ENCODE measurements at regions not wholly inside any gene's neighbourhood (a gene's known extent, or its start where the extent isn't known, plus 50 kb on each side); places are given as distances from the start of the nearest gene placed in this dataset.
A peak's percentile ranks its signal among the peaks of the same experiment; 100 is the strongest.

DNA sequence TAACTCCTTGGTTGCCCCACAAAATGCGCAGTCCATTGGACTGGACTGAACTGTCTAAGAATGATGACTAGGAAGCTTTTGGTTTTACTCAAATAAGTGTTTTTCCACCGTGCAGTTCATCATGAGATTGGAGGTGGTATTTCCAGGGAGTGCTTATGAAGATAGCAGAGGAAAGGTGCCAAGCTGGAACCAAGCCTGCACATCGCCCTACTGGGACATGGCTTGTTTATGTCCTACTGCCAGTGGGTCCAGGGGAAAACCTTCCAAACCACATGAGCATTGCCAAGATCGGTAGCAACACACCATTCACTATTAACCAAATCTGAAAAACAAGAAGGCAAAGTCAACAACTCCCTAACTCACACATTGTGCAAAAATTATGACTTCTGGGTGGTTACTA, 54.7 kb upstream of the DSCAM start:
- DNase-seq: no peak

- peak in 45 of 56 donors; percentile 8 to 74 (median 35) for DNase-seq
These were observed 55.3 kb upstream of the DSCAM start for GRCh38 chr21:40902299-40902698.

- DNase-seq: no peak
These were observed 56.0 kb upstream of the DSCAM start for GRCh38 chr21:40902993-40903392.

DNA sequence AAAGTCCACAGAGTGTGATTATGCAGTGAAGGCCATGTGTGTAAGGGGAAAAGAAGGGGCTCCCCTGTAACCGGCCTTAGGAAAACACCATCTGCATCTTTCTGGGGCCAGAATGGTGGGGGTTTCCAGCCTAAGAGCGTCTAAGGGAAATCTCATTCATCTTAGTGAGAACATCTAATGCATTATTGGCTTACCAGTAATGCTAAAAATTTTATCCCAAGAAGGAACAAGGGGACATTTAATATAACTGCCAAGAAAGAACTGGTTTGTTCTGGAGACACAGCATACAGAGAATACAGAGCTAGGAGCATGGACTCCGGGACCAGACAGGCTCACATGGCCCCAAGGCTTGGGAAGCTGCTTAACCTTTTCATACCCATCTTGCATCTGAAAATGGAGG, 58.3 kb upstream of the DSCAM start:
- peak in 3 of 56 donors; percentile 11 to 33 (median 29) for DNase-seq

DNA sequence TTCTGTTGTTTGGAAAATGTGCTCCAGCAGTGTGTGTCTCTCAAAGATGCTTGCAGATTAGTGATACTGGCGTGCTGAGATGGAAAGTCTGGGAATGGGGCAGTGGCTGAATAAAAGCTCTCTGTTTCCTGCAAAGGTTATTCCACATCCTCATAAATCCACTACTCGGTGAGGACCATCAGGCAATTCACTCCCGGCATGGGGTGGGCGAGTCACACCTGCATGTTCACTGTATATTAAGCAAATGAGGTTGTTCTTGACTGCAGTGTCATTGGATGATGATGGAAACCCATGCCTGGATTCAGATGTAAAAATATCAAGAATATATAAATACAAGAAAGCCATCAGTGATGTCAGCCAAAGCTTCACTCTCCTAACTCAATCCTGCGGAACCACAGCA, 65.4 kb upstream of the DSCAM start:
- no peak for DNase-seq

- DNase-seq: no peak
These were observed 68.2 kb upstream of the DSCAM start for GRCh38 chr21:40915114-40915513.

DNA sequence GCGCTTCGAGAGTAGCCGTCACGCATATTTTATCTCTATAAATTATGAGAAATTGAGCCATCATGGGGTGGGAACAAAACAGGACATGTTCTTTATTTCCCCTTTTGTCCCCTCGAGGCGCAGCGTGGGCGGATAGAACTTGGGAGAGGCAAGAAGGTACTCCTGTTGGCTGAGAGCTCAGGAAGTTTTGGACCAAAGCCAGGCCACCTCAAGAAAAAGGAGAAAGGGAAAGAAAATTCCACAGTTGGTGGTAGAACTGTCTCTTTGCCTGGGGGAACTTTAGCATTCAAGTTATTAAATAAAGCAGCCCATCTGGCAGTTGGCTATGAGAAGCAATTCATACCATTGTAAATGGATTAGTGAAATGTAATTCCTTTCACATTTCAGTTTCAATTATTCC, 76.4 kb upstream of the DSCAM start:
- DNase-seq: no peak

DNA sequence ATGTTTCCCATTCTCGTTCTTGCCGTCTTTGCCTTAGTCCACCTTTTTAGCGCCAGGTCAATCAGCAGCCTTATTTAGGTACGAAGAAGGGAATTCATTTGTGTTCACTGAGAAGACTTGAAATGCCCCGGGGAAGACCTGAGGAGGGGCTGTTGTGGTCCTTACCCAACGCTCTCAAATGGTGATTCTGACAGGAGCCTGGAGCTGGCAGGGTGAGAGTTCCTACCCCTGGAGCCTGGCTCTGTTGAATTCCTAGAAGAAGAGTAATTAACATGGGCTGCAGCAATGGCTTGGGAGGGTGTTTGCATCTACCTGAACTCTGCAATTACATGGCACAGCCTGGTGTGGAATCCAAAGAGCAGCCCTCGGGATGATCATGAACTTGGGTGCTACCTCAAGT, 76.9 kb upstream of the DSCAM start:
- no peak for DNase-seq

DNA sequence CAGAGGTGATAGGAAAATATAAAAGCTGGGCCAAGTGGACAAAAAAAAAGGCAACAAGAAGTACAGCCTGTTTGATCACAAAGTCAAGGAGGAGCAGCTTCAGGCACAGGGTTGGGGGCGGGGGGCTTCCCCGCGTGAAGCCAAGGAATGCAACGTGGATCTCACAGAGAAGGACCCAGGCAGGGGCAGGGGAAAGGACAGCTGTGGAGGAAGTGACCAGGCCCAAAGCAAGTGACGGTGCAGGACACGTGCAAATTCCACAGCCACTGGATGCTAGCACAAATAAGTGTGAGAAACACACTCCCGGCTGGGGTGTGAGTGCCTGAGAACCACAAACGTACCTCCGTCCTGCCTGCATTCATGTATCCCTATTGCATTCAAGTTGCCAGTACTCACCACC, 77.7 kb upstream of the DSCAM start:
- DNase-seq: no peak

- no peak for DNase-seq
These were observed 79.3 kb upstream of the DSCAM start for GRCh38 chr21:40926238-40926637.

- no peak for DNase-seq
These were observed 82.9 kb upstream of the DSCAM start for GRCh38 chr21:40929833-40930232.

GRCh38 chr21:40931197-40931596, 84.2 kb upstream of the DSCAM start:
- DNase-seq: no peak

DNA sequence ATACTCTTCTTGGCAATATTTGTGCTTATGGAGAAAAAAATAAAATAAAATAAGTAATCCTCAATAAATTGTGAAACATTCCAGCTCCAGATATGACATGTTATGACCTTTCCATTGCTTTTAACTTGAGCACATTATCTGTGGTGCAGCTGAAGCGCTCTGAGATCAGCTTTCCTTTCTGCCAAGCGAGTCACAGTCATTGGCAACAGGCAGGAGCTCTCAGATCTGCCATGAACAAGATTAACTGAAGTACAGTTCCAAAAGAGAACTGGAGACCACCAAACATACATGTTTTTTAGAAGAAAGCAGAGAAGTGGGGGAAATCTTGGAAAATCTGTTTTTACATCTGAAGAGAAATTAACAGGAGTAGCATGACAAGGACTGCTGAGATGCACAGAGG, 89.2 kb upstream of the DSCAM start:
- DNase-seq: no peak

DNA sequence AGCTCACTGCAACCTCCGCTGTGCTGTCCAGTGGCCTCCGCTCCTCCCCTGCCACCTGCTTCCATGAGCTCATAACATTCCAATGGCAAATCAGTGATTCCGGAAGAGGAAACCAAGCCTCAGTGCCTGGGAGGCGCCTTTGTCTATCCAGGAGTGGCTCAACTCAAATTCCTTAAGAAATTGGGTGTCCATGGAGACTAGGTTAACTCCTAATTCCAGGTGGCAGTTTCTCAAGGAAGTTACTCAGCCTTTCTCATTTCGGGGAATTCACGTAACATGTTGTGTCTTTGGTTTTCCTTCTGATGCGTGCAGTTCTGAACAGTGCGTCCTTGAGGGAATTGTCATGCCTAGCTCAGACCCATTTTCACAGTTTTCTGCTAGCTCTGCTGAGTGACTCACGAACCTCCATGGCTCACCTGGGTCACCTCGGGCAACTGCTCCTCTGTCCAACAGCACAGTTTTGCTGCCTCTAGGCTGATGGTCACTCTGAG, 89.9 kb upstream of the DSCAM start:
- DNase-seq: no peak

- DNase-seq: no peak
These were observed 91.1 kb upstream of the DSCAM start for GRCh38 chr21:40938078-40938477.

DNA sequence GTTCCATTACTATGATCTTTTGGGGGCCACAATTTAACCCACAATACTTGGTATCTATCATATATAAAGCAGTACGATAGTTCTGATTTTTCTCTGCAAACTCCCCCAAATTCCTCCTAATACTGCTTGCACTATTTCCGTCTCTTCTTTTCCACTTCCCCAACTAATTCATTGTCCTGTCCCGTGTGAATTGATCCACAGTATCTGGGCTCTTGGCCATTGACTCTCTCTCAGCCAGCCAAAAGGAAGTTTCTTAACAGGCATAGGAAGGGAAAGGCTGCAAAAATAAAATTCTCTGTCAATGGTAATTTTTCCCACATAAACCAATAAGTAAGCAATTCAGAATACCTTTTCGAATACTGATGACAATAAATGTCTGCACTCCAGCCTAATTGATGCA, 91.7 kb upstream of the DSCAM start:
- DNase-seq: no peak

DNA sequence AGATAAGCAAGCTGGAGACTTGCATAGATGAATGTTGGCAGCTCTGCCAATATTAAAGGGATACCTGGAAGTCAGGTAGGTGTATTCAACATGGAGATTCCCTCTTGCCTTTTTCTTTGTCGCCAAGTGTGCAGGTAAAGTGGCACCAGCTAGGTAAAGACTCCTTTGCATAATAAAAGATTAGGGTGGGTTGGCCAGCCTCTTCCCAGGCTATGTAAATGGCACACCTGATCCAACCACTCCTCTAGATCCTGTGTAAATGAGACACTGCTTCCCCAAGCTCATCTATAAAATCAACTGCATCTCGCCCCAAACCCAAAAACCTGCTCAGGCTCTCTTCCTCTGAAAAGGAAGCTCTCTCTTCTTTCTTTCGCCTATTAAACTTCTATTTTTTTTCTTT, 100.8 kb upstream of the DSCAM start:
- no peak for DNase-seq

DNA sequence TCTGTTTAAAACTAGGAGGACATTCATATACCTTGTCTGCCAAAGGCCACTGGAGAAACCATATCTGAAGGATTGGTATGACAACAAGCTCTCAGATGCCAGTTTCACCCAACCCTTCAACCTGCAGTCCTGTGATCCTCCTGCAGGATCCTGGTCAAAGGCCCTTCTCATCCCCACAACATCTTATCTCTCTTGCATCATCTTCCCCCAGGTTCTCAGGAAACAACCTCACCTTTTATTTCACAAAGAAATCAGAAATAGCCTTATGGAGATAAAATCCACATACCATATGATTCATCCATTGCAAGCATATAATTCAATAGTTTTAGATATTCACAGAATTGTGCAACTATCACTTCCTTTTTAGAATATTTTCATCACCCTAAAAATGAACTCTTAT, 104.0 kb upstream of the DSCAM start:
- no peak for DNase-seq

DNA sequence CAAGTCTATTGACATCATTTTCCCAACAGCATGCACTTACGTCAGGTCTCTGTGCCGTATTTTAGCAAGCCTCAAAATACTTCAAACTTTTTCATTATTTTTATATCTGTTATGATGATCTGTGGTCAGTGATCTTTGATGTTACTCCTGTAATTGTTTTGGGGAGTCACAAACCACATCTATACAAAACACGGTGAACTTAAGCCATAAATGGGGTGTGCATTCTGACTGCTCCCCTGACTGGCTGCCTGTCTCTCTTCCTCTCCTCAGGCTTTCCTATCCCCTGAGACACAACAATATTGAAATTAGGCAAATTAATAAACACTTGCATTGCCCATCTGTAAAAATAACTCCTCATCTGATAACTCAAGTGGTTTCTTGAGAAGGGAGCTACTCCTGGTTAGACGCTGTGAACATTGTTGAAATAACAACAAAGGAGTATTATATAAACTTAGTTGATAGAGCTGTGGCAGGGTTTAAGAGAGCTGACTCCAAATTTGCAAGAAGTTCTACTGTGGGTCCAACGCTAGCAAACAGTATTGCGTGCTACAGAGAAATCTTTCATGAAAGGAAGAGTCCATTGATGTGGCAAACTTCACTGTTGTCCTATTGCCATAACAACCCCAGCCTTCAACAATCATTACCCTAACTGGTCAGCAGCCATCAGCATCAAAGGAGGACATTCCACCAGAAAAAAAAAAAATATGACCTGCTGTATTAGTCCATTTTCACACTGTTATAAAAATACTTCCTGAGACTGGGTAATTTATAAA, 105.8 kb upstream of the DSCAM start:
- DNase-seq: no peak

- no peak for DNase-seq
These were observed 117.7 kb upstream of the DSCAM start for GRCh38 chr21:40964691-40965090.

DNA sequence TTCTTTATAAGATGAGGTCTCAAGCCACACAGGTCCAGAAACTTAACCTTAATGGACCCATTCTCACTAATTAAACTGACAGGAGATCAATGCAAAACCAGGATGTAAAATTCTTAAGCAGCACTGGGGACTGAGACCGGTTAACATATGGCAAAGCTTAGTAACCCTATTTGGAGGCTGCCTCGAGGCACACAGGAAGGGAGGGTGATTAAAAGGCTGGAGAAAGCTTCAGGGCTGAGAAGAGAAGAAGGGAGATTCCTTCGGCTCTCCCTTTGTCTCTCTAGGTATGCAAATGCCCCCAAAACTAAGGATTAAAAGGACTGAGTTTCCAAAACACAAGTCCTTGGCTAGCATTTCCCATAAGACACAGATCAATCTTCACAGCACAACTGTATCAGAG, 120.8 kb upstream of the DSCAM start:
- DNase-seq: no peak

GRCh38 chr21:40972151-40972550, 125.2 kb upstream of the DSCAM start:
- no peak for DNase-seq

GRCh38 chr21:40976198-40977109, 129.5 kb upstream of the DSCAM start:
- no peak for DNase-seq

Data from amygdala (tissue), 56 donors.